Chondrocyte (in vitro differentiated cells): ENCODE measurements at regions not wholly inside any gene's neighbourhood (a gene's known extent, or its start where the extent isn't known, plus 50 kb on each side); places are given as distances from the start of the nearest gene placed in this dataset.
A peak's percentile ranks its signal among the peaks of the same experiment; 100 is the strongest.
"Not testable (repeated sequence)": the region's sequence is repeated elsewhere in the genome, so short reads cannot be mapped to it uniquely, and the experiment has no call there.

ENCODE experiments used
- DNase-seq: peaks from one replicate; pipeline ENCODE4 v3.0.0; 2021; ENCODE audit warnings: mixed read lengths, low spot score
- H3K27ac Mint-ChIP-seq: one replicate; pipeline ENCODE4 v1.8.0; 2021; ENCODE audit warnings: mild to moderate bottlenecking, moderate library complexity, mixed read lengths; ENCODE audit not compliant: unreplicated experiment
- H3K27me3 Mint-ChIP-seq: 2 replicates; pipeline ENCODE4 v1.8.0; 2021; ENCODE audit warnings: low read depth, mixed read lengths
- H3K36me3 Mint-ChIP-seq: 2 replicates; pipeline ENCODE4 v1.8.0; 2021; ENCODE audit warnings: low read depth, mixed read lengths
- H3K4me1 Mint-ChIP-seq: 2 replicates; pipeline ENCODE4 v1.8.0; 2021; ENCODE audit warnings: low read depth, mild to moderate bottlenecking, mixed read lengths
- H3K4me3 Mint-ChIP-seq: one replicate; pipeline ENCODE4 v1.8.0; 2021; ENCODE audit warnings: mild to moderate bottlenecking, moderate library complexity, mixed read lengths; ENCODE audit not compliant: unreplicated experiment
- H3K9me3 Mint-ChIP-seq: 2 replicates; pipeline ENCODE4 v1.8.0; 2021; ENCODE audit warnings: low read depth, mixed read lengths
- CTCF ChIP-seq: fragments of 200-600 bp; sonication (generic); IDR thresholded peaks from 2 replicates; pipeline ENCODE4 v1.5.0; 2021; ENCODE audit warnings: antibody characterized with exemption, mild to moderate bottlenecking, moderate library complexity

GRCh38 chr2:123785332-123785731 lies 239.8 kb upstream of the CNTNAP5 start:
- TF ChIP-seq CTCF = no peak
- H3K9me3 Mint-ChIP-seq = peaks cover 12% of the 10 kb centered on the region
- H3K27ac Mint-ChIP-seq = no peak overlapping the region
- no peak overlapping the region for H3K4me3 Mint-ChIP-seq
- H3K27me3 Mint-ChIP-seq = no peaks in the 10 kb centered on the region
- DNase-seq = no peak
- H3K36me3 Mint-ChIP-seq = no peaks in the 10 kb centered on the region
- no peaks in the 10 kb centered on the region for H3K4me1 Mint-ChIP-seq

DNA sequence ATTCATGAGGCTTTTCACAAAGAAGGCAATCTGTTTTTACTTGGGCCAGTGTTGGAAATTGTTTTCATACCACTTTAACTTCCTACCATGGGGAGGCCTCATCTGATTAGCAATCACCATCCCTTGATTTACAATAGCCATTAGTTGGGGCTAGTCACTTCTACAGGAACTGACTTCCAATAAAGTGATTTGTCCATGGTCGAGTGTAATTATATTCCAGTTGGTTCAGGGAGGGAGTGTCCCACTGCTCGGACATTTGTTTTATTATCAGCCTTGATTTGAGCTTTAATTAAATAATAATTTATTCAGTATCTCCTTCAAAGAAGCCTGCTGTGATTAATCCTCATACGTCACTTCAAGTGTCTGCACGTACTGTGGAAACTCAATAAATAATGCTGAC lies 233.9 kb upstream of the CNTNAP5 start:
- Mint-ChIP-seq H3K27ac (no peak overlapping the region), H3K4me1 (no peaks in the 10 kb centered on the region), H3K9me3 (peaks cover 5% of the 10 kb centered on the region), H3K4me3 (no peak overlapping the region), H3K36me3 (no peaks in the 10 kb centered on the region), H3K27me3 (no peaks in the 10 kb centered on the region)
- DNase-seq = no peak
- no peak for TF ChIP-seq CTCF

- TF ChIP-seq CTCF = no peak
- DNase-seq = no peak
- no peak overlapping the region for H3K27ac Mint-ChIP-seq
- H3K36me3 Mint-ChIP-seq = no peaks in the 10 kb centered on the region
- H3K9me3 Mint-ChIP-seq = no peaks in the 10 kb centered on the region
- no peaks in the 10 kb centered on the region for H3K4me1 Mint-ChIP-seq
- no peak overlapping the region for H3K4me3 Mint-ChIP-seq
- H3K27me3 Mint-ChIP-seq = no peaks in the 10 kb centered on the region
These were observed 233.4 kb upstream of the CNTNAP5 start for GRCh38 chr2:123791684-123792083.

GRCh38 chr2:123804126-123804525 lies 221.0 kb upstream of the CNTNAP5 start:
- H3K4me3 Mint-ChIP-seq, H3K4me1 Mint-ChIP-seq, H3K27me3 Mint-ChIP-seq, H3K27ac Mint-ChIP-seq, H3K36me3 Mint-ChIP-seq: not testable (repeated sequence)
- H3K9me3 Mint-ChIP-seq = peaks cover 56% of the 10 kb centered on the region
- peak; percentile 64 for DNase-seq

- H3K9me3 Mint-ChIP-seq = peaks cover 63% of the 10 kb centered on the region
- not testable (repeated sequence) for H3K4me1 Mint-ChIP-seq, H3K27me3 Mint-ChIP-seq, H3K4me3 Mint-ChIP-seq, H3K36me3 Mint-ChIP-seq, H3K27ac Mint-ChIP-seq, DNase-seq
These were observed 219.3 kb upstream of the CNTNAP5 start for GRCh38 chr2:123805746-123806145.

- no peak overlapping the region for H3K27ac Mint-ChIP-seq
- H3K36me3 Mint-ChIP-seq = no peaks in the 10 kb centered on the region
- H3K4me1 Mint-ChIP-seq = no peaks in the 10 kb centered on the region
- DNase-seq = peak; percentile 57
- no peaks in the 10 kb centered on the region for H3K27me3 Mint-ChIP-seq
- peaks cover 53% of the 10 kb centered on the region for H3K9me3 Mint-ChIP-seq
- TF ChIP-seq CTCF = no peak
- no peak overlapping the region for H3K4me3 Mint-ChIP-seq
These were observed 216.8 kb upstream of the CNTNAP5 start for GRCh38 chr2:123808243-123808642.
